RPMI8226 (cell line): ENCODE measurements at regions not wholly inside any gene's neighbourhood (a gene's known extent, or its start where the extent isn't known, plus 50 kb on each side); places are given as distances from the start of the nearest gene placed in this dataset.
"Not testable (repeated sequence)": the region's sequence is repeated elsewhere in the genome, so short reads cannot be mapped to it uniquely, and the experiment has no call there.

ENCODE experiments used
- DNase-seq: peaks from one replicate; pipeline ENCODE4 v3.0.0-alpha.2; 2015

- not testable (repeated sequence) for DNase-seq
Measured at GRCh38 chr9:64813072-64813471, 471.9 kb downstream of the FOXD4L5 start.

- not testable (repeated sequence) for DNase-seq
Measured at GRCh38 chr9:64778667-64779066, 506.3 kb downstream of the FOXD4L5 start.

GRCh38 chr9:64776269-64776668 lies 508.7 kb downstream of the FOXD4L5 start:
- DNase-seq: not testable (repeated sequence)

- DNase-seq: peak; percentile 2
Measured at GRCh38 chr9:64774813-64775793, 509.9 kb downstream of the FOXD4L5 start.

GRCh38 chr9:64774004-64774812 lies 510.8 kb downstream of the FOXD4L5 start:
- DNase-seq: peak; percentile 1

GRCh38 chr9:64773491-64773931 lies 511.5 kb downstream of the FOXD4L5 start:
- DNase-seq: peak; percentile 3

GRCh38 chr9:64772751-64773331 lies 512.2 kb downstream of the FOXD4L5 start:
- not testable (repeated sequence) for DNase-seq

- not testable (repeated sequence) for DNase-seq
Measured at GRCh38 chr9:64772123-64772736, 512.8 kb downstream of the FOXD4L5 start.
